ENCODE measurements at regions not wholly inside any gene's neighbourhood (a gene's known extent, or its start where the extent isn't known, plus 50 kb on each side); places are given as distances from the start of the nearest gene placed in this dataset.
"Not testable (repeated sequence)": the region's sequence is repeated elsewhere in the genome, so short reads cannot be mapped to it uniquely, and the experiment has no call there.

DNA sequence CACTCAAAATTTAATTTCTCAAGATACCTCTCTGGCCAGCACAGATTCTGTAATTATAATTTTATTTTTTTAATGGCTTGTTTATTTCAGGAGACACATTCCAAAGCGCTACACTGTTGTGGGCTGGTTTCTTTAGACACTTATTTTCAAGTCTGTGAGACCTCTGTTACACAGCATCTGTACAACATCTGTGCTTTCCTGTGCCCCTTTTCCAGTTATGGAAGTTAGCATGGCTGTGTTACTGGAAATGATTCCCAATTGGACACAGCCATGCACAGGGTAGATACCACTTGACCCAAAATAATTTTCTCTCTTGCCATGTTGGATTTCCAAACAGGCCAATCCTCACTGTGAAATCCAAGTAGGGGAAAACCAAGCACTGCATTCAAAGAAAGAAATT lies 172.3 kb upstream of the ADCY1 start:
- in situ Hi-C loops (cut with MboI; ENCODE audit: low sequenced_read_pairs): no loop called here

GRCh38 chr7:45402480-45403218 lies 171.5 kb upstream of the ADCY1 start:
- in situ Hi-C loops (cut with MboI; ENCODE audit: low sequenced_read_pairs): no loop called here

DNA sequence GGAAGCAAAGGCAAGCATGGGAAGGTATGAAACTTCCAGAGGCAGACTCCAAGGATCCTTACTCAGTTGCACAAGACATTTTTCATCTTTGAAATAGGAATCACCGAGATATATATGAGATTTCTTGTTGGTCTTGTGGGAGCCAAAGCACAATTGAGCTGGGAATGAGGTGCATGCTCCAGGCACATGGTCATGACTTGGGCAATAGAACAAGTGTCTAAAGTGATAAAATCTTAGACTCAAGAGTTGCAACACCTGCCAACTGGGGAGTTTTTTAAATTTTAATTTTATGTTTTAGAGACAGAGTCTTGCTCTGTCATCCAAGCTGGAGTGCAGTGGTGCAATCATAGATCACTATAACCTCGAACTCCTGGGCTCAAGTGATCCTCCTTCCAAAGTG lies 169.5 kb upstream of the ADCY1 start:
- in situ Hi-C loops (cut with MboI; ENCODE audit: low sequenced_read_pairs): no loop called here

DNA sequence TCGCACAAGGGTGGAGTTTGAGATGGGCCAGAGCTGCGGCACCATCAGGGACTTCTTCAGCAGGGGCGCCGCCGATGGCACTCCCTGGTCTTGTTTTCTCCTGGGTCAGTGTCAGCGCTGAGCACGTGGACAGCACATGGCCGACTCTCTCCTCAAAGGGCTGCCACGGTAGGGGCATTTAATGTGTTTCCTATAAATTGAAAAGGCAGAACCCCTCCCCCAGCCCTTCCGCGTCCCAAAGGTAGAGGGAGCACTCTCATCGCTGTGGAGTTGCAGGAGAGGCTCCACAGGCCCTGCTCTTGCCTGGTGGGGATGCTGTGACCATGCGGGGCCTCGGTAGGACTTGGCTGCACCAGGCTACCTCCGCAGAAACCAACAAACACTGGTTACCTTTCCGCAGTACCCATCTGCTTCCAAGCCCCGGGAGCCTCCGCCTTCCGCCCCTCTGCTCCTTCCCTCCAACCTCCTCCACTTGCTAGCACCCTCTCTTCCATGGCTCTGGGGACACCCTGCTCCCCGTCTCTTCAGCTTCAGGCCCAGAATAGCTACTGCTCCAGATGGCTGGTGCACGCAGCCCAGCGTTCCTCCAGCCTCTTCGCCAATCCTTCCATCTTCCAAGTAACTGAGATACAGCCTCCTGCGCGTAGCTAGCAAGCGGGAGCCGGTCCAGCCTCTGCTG lies 166.3 kb upstream of the ADCY1 start:
- in situ Hi-C loops (cut with MboI; ENCODE audit: low sequenced_read_pairs): no loop called here

GRCh38 chr7:45408409-45408737 lies 165.8 kb upstream of the ADCY1 start:
- in situ Hi-C loops (cut with MboI; ENCODE audit: low sequenced_read_pairs): no loop called here

DNA sequence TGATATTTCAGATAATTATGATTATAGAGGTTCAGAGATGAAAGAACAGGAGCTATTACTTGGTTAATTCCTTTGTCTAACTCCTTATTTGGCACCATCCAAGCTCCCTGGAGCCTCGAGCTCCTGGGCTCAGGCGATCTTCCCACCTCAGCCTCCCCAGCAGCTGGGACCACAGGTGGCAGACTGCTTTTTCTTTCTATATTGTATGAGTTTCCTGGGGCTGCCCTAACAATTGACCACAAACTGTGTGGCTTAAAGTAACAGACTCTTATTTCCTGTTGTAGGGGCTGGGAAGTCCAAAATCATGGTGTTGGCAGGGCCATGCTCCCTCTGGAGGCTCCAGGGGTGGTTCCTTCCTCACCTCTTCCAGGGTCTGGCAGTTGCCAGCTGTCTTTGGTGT lies 163.3 kb upstream of the ADCY1 start:
- in situ Hi-C loops (cut with MboI; ENCODE audit: low sequenced_read_pairs): no loop called here

DNA sequence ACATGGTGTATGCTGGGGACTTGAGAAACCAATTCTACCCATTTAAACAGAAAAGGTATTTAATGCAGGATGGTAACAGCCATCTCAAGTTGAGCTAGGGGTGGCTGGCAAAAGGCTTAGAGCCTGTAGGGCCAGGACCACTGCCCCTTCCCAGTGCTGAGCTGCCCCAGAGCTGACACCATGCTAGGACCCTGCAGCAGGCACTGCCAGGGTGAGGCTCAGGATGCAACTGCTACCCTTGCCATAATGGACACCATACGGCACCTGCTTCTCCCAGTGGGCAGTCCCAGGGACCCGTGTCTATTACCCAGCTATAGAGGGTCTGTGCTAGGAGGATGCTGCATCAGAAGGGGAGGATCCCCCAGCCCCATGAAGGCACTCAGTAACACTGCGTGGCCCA lies 160.7 kb upstream of the ADCY1 start:
- in situ Hi-C loops (cut with MboI; ENCODE audit: low sequenced_read_pairs): no loop called here

GRCh38 chr7:45414226-45414625 lies 159.9 kb upstream of the ADCY1 start:
- in situ Hi-C loops (cut with MboI; ENCODE audit: low sequenced_read_pairs): no loop called here

DNA sequence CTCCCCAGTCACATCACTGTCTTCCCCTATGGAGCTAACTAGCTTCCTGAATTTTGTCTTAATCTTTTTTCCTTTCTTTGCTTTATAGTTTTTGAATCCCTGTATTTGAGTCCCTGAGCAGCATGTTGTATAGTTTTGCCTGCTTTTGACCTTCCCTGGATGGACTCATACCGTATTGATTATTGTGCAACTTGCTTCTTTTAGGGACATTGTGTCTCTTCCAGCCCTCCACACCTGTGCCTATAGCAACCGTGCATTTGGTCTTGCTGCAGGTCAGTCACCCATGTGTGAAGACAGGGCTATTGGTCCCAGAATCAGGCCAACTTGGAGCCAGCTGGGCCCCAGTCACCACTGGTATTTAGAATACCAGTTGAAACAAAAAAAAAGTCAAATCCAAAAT lies 158.9 kb upstream of the ADCY1 start:
- in situ Hi-C loops (cut with MboI; ENCODE audit: low sequenced_read_pairs): no loop called here

- in situ Hi-C loops (cut with MboI; ENCODE audit: low sequenced_read_pairs): no loop called here
Measured at GRCh38 chr7:45416846-45417245, 157.3 kb upstream of the ADCY1 start.

DNA sequence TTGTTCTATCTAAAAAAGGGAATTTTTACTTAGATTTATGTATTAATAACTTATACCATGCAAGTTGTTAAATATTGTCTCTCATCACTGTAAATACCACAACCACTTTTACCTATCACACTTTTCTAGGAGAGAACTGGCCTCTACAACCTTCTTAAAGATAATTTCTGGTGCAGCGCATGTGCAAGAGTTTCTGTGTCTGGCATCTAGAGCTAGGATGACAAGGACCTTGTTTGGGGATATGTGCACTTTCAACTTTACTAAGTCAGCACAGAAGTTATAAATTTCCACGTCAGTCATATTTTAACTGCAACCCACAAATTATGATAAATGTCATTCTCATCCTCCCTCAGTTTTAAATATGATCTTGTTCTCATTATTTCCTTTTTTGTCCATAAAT lies 156.9 kb upstream of the ADCY1 start:
- in situ Hi-C loops (cut with MboI; ENCODE audit: low sequenced_read_pairs): no loop called here

GRCh38 chr7:45417735-45418134 lies 156.4 kb upstream of the ADCY1 start:
- in situ Hi-C loops (cut with MboI; ENCODE audit: low sequenced_read_pairs): no loop called here

GRCh38 chr7:45420843-45421495 lies 153.2 kb upstream of the ADCY1 start:
- in situ Hi-C loops (cut with MboI; ENCODE audit: low sequenced_read_pairs): no loop called here

- in situ Hi-C loops (cut with MboI; ENCODE audit: low sequenced_read_pairs): no loop called here
Measured at GRCh38 chr7:45421806-45422205, 152.4 kb upstream of the ADCY1 start.

DNA sequence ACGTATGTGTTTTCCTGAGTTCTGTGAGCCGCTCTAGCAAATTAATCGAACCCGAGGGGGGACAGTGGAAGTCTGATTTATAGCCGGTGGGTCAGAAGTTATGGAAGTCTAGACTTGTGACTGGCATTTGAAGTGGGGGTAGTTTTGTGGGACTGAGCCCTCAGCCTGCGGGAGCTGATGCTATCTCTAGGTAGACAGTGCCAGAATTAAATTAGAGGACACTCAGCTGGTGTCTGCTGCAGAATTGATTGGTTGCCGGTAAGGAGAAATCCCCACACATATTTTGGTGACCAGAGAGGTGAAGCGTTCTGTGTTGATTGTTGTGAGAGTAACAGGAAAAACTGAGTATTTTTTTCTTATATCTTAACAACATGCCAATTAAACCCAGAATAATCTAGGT lies 143.8 kb upstream of the ADCY1 start:
- in situ Hi-C loops (cut with MboI; ENCODE audit: low sequenced_read_pairs): no loop called here

DNA sequence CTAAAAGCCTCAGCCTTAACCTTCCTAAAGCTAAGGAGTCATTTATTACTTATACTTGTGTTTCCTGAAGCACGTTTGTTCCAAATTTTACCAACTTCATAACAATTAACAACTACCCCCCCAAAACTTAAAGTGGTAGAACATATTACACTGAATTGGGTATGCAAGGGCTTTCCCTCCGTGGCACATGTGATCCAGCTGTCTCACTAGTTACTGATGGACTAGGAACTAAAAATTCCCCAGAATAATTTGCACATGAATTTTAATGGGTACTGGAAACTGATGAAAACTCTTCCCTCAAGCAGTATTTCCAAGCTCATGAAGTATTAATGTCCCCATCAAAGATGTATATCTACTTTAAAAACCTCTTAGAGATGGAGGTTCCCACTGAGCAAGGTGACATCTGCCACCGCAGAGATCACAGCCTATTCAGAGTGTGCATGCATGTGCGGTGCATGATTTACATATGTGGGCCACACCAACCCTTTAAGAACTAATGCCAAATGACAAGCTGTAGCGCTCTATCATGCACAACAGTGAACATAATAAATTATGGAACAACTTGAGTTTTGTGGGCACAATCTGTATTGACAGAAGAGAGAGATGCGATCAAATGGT lies 139.9 kb upstream of the ADCY1 start:
- in situ Hi-C loops (cut with MboI; ENCODE audit: low sequenced_read_pairs): no loop called here

- in situ Hi-C loops (cut with MboI; ENCODE audit: low sequenced_read_pairs): no loop called here
Measured at GRCh38 chr7:45435131-45435530, 139.0 kb upstream of the ADCY1 start.

- in situ Hi-C loops (cut with MboI; ENCODE audit: low sequenced_read_pairs): no loop called here
Measured at GRCh38 chr7:45435846-45436245, 138.3 kb upstream of the ADCY1 start.

DNA sequence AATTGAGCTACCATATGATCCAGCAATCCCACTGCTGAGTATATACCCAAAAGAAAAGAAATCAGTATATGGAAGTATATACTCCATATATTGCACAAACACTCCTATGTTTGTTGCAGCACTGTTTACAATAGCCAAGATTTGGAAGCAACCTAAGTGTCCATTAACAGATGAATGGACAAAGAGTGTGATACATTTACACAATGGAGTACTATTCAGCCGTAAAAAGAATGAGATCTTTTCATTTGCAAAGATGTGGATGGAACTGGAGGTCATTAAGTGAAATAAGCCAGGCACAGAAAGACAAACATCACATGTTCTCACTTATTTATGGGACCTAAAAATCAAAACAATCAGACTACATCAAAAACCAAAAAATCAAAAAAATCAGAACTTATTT lies 133.4 kb upstream of the ADCY1 start:
- in situ Hi-C loops (cut with MboI; ENCODE audit: low sequenced_read_pairs): not testable (repeated sequence)

- in situ Hi-C loops (cut with MboI; ENCODE audit: low sequenced_read_pairs): no loop called here
Measured at GRCh38 chr7:45443263-45443662, 130.9 kb upstream of the ADCY1 start.

GRCh38 chr7:45446195-45446944 lies 127.8 kb upstream of the ADCY1 start:
- in situ Hi-C loops (cut with MboI; ENCODE audit: low sequenced_read_pairs): no loop called here
